A673 (cell line): ENCODE measurements at regions not wholly inside any gene's neighbourhood (a gene's known extent, or its start where the extent isn't known, plus 50 kb on each side); places are given as distances from the start of the nearest gene placed in this dataset.

Experiments
- BruUV-seq: library from RNA; stranded (reverse); fragments of 400-500 nt; replicated peaks from 2 replicates; lab custom pipeline; 2021; lab: Mats Ljungman, UMichigan
- CTCF ChIA-PET: fragments of 300-600 bp; sonication (Branson Sonifier 250); formaldehyde crosslinking; loops from one replicate; lab custom pipeline; 2022; ENCODE audit warnings: antibody characterized with exemption; lab: Charles Lee
- POLR2A ChIA-PET: fragments of 300-600 bp; sonication (Branson Sonifier 250); formaldehyde crosslinking; loops from one replicate; lab custom pipeline; 2022; ENCODE audit warnings: antibody characterized with exemption; ENCODE audit not compliant: low non-redundant PET; lab: Charles Lee
- DNase-seq: peaks from one replicate; pipeline ENCODE4 v3.0.0-alpha.2; 2015; ENCODE audit warnings: low spot score
- H3K27ac ChIP-seq: fragments of 200-600 bp; sonication (generic); 2 replicates; pipeline ENCODE4 v1.5.1; 2016; ENCODE audit warnings: mixed run types, low read depth, mild to moderate bottlenecking, mixed read lengths, antibody characterized with exemption, low read length; ENCODE audit not compliant: poor library complexity, severe bottlenecking
- H3K27me3 ChIP-seq: fragments of 200-600 bp; sonication (generic); replicated peaks from 2 replicates; pipeline ENCODE4 v1.6.1; 2017; ENCODE audit warnings: mixed run types, low read depth, mild to moderate bottlenecking, mixed read lengths, antibody characterized with exemption, low read length; ENCODE audit not compliant: insufficient read depth, poor library complexity
- H3K36me3 ChIP-seq: fragments of 200-600 bp; sonication (generic); 2 replicates; pipeline ENCODE4 v1.6.1; 2016; ENCODE audit warnings: mixed run types, mild to moderate bottlenecking, mixed read lengths, antibody characterized with exemption, low read length; ENCODE audit not compliant: insufficient read depth, poor library complexity, severe bottlenecking
- H3K4me1 ChIP-seq: fragments of 200-600 bp; sonication (generic); 2 replicates; pipeline ENCODE4 v1.6.1; 2017; ENCODE audit warnings: mixed run types, mild to moderate bottlenecking, mixed read lengths, antibody characterized with exemption, low read length; ENCODE audit not compliant: insufficient read depth, poor library complexity, severe bottlenecking
- H3K4me3 ChIP-seq: fragments of 200-600 bp; sonication (generic); 2 replicates; pipeline ENCODE4 v1.5.1; 2016; ENCODE audit warnings: low read depth, mixed run types, mild to moderate bottlenecking, mixed read lengths, low read length; ENCODE audit not compliant: poor library complexity, severe bottlenecking
- H3K9me3 ChIP-seq: fragments of 200-600 bp; sonication (generic); 2 replicates; pipeline ENCODE4 v1.6.1; 2016; ENCODE audit warnings: mixed run types, low read depth, mild to moderate bottlenecking, mixed read lengths, antibody characterized with exemption, low read length; ENCODE audit not compliant: poor library complexity, severe bottlenecking
- EZH2 ChIP-seq: fragments of 200-600 bp; sonication (generic); IDR thresholded peaks from 2 replicates; pipeline ENCODE4 v1.6.1; 2017; ENCODE audit warnings: borderline replicate concordance, low read depth, mild to moderate bottlenecking, mixed read lengths, antibody characterized with exemption, low read length; ENCODE audit not compliant: poor library complexity, severe bottlenecking
- intact Hi-C: fragments of 100-400 bp; cut with micrococcal nuclease; formaldehyde crosslinking; loops from one replicate; pipeline ENCODE4 v1.10.0; 2022; ENCODE audit not compliant: unreplicated experiment
- TF ChIP-seq, protein P1 (sequence below): fragments of 300-800, 200-600 bp; sonication (generic); conservative IDR thresholded peaks from 2 replicates; pipeline ENCODE4 v1.5.1; 2017; ENCODE audit warnings: low read depth, mild to moderate bottlenecking, antibody characterized with exemption, low read length, moderate library complexity, mixed read lengths

DNA sequence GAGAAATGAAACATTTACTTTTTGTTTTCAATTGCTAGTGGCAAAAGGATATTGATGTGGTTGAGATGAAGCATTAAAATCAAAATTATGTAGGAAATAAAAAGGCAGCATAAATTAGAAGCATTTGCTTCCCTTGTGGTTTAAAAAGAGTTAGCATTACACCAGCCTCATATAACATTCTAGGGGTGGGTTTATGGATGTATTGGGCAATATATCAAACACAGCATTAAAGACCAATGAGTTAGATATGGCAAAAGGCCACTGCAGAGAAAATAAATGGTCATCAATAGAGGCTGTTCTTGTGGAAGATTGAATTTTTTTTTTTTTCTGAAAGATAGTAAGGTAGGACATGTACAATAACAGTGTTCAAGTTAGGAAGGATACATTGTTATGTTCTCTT, 473.0 kb downstream of the TLR4 start:
- TF ChIP-seq, protein P1, sequence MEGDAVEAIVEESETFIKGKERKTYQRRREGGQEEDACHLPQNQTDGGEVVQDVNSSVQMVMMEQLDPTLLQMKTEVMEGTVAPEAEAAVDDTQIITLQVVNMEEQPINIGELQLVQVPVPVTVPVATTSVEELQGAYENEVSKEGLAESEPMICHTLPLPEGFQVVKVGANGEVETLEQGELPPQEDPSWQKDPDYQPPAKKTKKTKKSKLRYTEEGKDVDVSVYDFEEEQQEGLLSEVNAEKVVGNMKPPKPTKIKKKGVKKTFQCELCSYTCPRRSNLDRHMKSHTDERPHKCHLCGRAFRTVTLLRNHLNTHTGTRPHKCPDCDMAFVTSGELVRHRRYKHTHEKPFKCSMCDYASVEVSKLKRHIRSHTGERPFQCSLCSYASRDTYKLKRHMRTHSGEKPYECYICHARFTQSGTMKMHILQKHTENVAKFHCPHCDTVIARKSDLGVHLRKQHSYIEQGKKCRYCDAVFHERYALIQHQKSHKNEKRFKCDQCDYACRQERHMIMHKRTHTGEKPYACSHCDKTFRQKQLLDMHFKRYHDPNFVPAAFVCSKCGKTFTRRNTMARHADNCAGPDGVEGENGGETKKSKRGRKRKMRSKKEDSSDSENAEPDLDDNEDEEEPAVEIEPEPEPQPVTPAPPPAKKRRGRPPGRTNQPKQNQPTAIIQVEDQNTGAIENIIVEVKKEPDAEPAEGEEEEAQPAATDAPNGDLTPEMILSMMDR, result no peak
- no peak for TF ChIP-seq EZH2
- POLR2A ChIA-PET, result no interaction called here
- intact Hi-C loops, result loop anchor here (10.0 kb wide), 1 partner anchor 532 kb away; no protein-coding TSS in a partner anchor

DNA sequence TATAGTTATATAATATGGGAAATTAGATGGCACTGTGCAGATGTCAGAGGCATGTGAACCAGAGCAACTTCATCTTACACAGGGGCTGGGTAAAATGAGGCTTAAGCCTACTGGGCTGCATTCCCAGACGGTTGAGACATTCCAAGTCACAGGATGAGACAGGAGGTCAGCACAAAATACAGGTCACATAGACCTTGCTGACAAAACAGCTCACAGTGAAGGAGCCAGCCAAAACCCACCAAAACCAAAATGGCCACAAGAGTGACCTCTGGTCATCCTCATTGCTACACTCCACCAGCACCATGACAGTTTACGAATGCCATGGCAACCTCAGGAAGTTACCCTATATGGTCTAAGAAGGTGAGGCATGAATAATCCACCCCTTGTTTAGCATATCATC, 479.4 kb downstream of the TLR4 start:
- BruUV-seq, result no TSS peak
- intact Hi-C loops, result no loop called here

More for the DNA sequence above, 473.0 kb downstream of the TLR4 start:
- CTCF ChIA-PET, result no interaction called here
- H3K9me3 ChIP-seq, result no peaks in the 10 kb centered on the region
- H3K4me1 ChIP-seq, result no peaks in the 10 kb centered on the region
- BruUV-seq, result no TSS peak
- no peaks in the 10 kb centered on the region for H3K27me3 ChIP-seq
- DNase-seq, result no peak
- no peak overlapping the region for H3K4me3 ChIP-seq
- no peaks in the 10 kb centered on the region for H3K36me3 ChIP-seq
- H3K27ac ChIP-seq, result no peak overlapping the region

DNA sequence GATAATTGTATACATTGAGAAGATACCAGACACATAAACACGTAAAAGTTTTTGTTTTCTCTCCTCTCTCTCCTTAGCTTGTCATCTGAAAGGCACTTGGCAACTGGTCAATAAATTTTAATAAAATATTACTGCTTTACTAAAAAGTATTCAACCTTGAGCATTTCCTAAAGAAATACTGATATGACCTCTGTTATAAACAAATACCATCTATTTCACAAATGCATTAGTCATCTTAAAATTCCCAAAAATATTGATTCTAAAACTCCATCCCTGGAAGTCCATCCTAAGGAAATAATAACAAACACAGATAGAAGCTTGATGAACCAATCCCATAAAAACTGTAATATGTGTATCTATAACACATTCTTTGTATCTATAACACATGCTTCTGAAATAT, 483.2 kb downstream of the TLR4 start:
- Histone ChIP-seq H3K27me3 (no peaks in the 10 kb centered on the region), H3K9me3 (no peaks in the 10 kb centered on the region), H3K4me1 (no peaks in the 10 kb centered on the region), H3K4me3 (no peak overlapping the region), H3K36me3 (no peaks in the 10 kb centered on the region), H3K27ac (no peak overlapping the region)
- intact Hi-C loops, result no loop called here
- no TSS peak for BruUV-seq
- no peak for DNase-seq
- no peak for TF ChIP-seq EZH2
- TF ChIP-seq, protein P1, result no peak
- POLR2A ChIA-PET, result no interaction called here
- CTCF ChIA-PET, result no interaction called here

More for the DNA sequence above, 479.4 kb downstream of the TLR4 start:
- Histone ChIP-seq H3K27ac (no peak overlapping the region), H3K4me3 (no peak overlapping the region), H3K4me1 (no peaks in the 10 kb centered on the region), H3K9me3 (no peaks in the 10 kb centered on the region), H3K36me3 (no peaks in the 10 kb centered on the region), H3K27me3 (no peaks in the 10 kb centered on the region)
- POLR2A ChIA-PET, result no interaction called here
- no peak for DNase-seq
- CTCF ChIA-PET, result no interaction called here
- no peak for TF ChIP-seq EZH2
- TF ChIP-seq, protein P1, result no peak
